ENCODE measurements at regions not wholly inside any gene's neighbourhood (a gene's known extent, or its start where the extent isn't known, plus 50 kb on each side); places are given as distances from the start of the nearest gene placed in this dataset.

GRCh38 chr12:105819549-105819948 lies 319.2 kb downstream of the NUAK1 start:
- H3K4me3 ChIP-seq (ENCODE audit: low read depth, low read length) = no peak overlapping the region
- no peak for DNase-seq (ENCODE audit: low read depth)
- in situ Hi-C loops (cut with HindIII; ENCODE audit: low sequenced_read_pairs) = no loop called here
- TF ChIP-seq, protein P1, sequence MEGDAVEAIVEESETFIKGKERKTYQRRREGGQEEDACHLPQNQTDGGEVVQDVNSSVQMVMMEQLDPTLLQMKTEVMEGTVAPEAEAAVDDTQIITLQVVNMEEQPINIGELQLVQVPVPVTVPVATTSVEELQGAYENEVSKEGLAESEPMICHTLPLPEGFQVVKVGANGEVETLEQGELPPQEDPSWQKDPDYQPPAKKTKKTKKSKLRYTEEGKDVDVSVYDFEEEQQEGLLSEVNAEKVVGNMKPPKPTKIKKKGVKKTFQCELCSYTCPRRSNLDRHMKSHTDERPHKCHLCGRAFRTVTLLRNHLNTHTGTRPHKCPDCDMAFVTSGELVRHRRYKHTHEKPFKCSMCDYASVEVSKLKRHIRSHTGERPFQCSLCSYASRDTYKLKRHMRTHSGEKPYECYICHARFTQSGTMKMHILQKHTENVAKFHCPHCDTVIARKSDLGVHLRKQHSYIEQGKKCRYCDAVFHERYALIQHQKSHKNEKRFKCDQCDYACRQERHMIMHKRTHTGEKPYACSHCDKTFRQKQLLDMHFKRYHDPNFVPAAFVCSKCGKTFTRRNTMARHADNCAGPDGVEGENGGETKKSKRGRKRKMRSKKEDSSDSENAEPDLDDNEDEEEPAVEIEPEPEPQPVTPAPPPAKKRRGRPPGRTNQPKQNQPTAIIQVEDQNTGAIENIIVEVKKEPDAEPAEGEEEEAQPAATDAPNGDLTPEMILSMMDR (IDR thresholded peaks at IDR 0.05; ENCODE audit: low read depth, low read length, missing control alignments) = no peak

GRCh38 chr12:105820429-105821125 lies 318.2 kb downstream of the NUAK1 start:
- in situ Hi-C loops (cut with HindIII; ENCODE audit: low sequenced_read_pairs) = no loop called here
- TF ChIP-seq, protein P1 (IDR thresholded peaks at IDR 0.05; ENCODE audit: low read depth, low read length, missing control alignments) = no peak
- no peak overlapping the region for H3K4me3 ChIP-seq (ENCODE audit: low read depth, low read length)
- peak; percentile 64 for DNase-seq (ENCODE audit: low read depth)

- peak; percentile 44 for DNase-seq (ENCODE audit: low read depth)
- in situ Hi-C loops (cut with HindIII; ENCODE audit: low sequenced_read_pairs) = no loop called here
- TF ChIP-seq, protein P1 (IDR thresholded peaks at IDR 0.05; ENCODE audit: low read depth, low read length, missing control alignments) = no peak
- no peak overlapping the region for H3K4me3 ChIP-seq (ENCODE audit: low read depth, low read length)
Observed at GRCh38 chr12:105822131-105823105, 316.3 kb downstream of the NUAK1 start.

GRCh38 chr12:105823810-105824209 lies 314.9 kb downstream of the NUAK1 start:
- in situ Hi-C loops (cut with HindIII; ENCODE audit: low sequenced_read_pairs) = no loop called here
- TF ChIP-seq, protein P1 (IDR thresholded peaks at IDR 0.05; ENCODE audit: low read depth, low read length, missing control alignments) = no peak
- H3K4me3 ChIP-seq (ENCODE audit: low read depth, low read length) = no peak overlapping the region
- DNase-seq (ENCODE audit: low read depth) = no peak

- H3K4me3 ChIP-seq (ENCODE audit: low read depth, low read length) = no peak overlapping the region
- in situ Hi-C loops (cut with HindIII; ENCODE audit: low sequenced_read_pairs) = no loop called here
- DNase-seq (ENCODE audit: low read depth) = no peak
Observed at GRCh38 chr12:105825141-105825540, 313.6 kb downstream of the NUAK1 start.

GRCh38 chr12:105831372-105831771 lies 307.4 kb downstream of the NUAK1 start:
- TF ChIP-seq, protein P1 (IDR thresholded peaks at IDR 0.05; ENCODE audit: low read depth, low read length, missing control alignments) = no peak
- DNase-seq (ENCODE audit: low read depth) = no peak
- no peak overlapping the region for H3K4me3 ChIP-seq (ENCODE audit: low read depth, low read length)
- in situ Hi-C loops (cut with HindIII; ENCODE audit: low sequenced_read_pairs) = no loop called here

More at GRCh38 chr12:105825141-105825540, 313.6 kb downstream of the NUAK1 start:
- TF ChIP-seq, protein P1 (IDR thresholded peaks at IDR 0.05; ENCODE audit: low read depth, low read length, missing control alignments) = no peak
